HepG2 (cell line): ENCODE measurements at regions not wholly inside any gene's neighbourhood (a gene's known extent, or its start where the extent isn't known, plus 50 kb on each side); places are given as distances from the start of the nearest gene placed in this dataset.

Source experiments
- ATAC-seq: fragments of 200-7000 bp; cut with Tn5 transposase; 3 replicates; pipeline ENCODE4 v1.9.1; 2020; ENCODE audit warnings: mild to moderate bottlenecking, moderate library complexity
- BruUV-seq: library from RNA; stranded (reverse); fragments of 400-500 nt; replicated peaks from 2 replicates; lab custom pipeline; 2021; lab: Mats Ljungman, UMichigan
- CTCF ChIA-PET: fragments of 300-600 bp; formaldehyde crosslinking; extraction: SDS; loops from one replicate; lab custom pipeline; 2021; ENCODE audit warnings: low total read pairs, inconsistent platforms, low intra/inter-chr PET ratio; lab: Yijun Ruan, JAX
- POLR2A ChIA-PET: fragments of 350-600 bp; sonication (Branson Sonifier 250); formaldehyde crosslinking; loops from one replicate; lab custom pipeline; 2020; ENCODE audit warnings: antibody characterized with exemption, inconsistent platforms; lab: Yijun Ruan, JAX
- DNase-seq: peaks from one replicate; pipeline ENCODE4 v3.0.0-alpha.2; 2015; ENCODE audit warnings: low spot score
- FAIRE-seq: peaks from 3 replicates; lab custom pipeline; 2011; peaks lifted over from hg19 to GRCh38; lab: Jason Lieb, UNC
- H2AFZ ChIP-seq: one replicate; pipeline ENCODE4 v1.6.1; 2011; ENCODE audit warnings: low read length, inconsistent platforms
- H3K27ac ChIP-seq: fragments of 300-600 bp; 3 replicates; pipeline ENCODE4 v1.8.0; 2011; ENCODE audit warnings: mixed run types, mild to moderate bottlenecking, mixed read lengths, low read length, inconsistent platforms; ENCODE audit not compliant: insufficient read depth; ENCODE audit errors: extremely low read length
- H3K27me3 ChIP-seq, 2 experiments: fragments of 200-600 bp in 1 of 2; 2 replicates in 1 of 2; 3 replicates in 1 of 2; pipeline versions ENCODE4 v1.6.0 to v1.8.0; 2011; ENCODE audit warnings: low read length in 2 of 2, mild to moderate bottlenecking in 2 of 2, moderate library complexity in 2 of 2, inconsistent platforms in 1 of 2; ENCODE audit not compliant: insufficient read depth in 2 of 2, control insufficient read depth in 1 of 2
- H3K36me3 ChIP-seq, 2 experiments: fragments of 200-600 bp in 1 of 2; replicated peaks in 1 of 2; 2 replicates in 1 of 2; 3 replicates in 1 of 2; pipeline versions ENCODE4 v1.5.1 to v1.8.0; 2011; ENCODE audit warnings: low read length in 2 of 2, inconsistent platforms in 1 of 2; ENCODE audit not compliant: insufficient read depth in 2 of 2, control insufficient read depth in 1 of 2
- H3K4me1 ChIP-seq: 2 replicates; pipeline ENCODE4 v1.5.1; 2012; ENCODE audit warnings: low read length, inconsistent platforms; ENCODE audit not compliant: insufficient read depth
- H3K4me2 ChIP-seq: 2 replicates; pipeline ENCODE4 v1.6.0; 2011; ENCODE audit warnings: low read depth, low read length, inconsistent platforms
- H3K4me3 ChIP-seq, 3 experiments: fragments of 200-600 bp in 1 of 3; sonication (generic), shearing (Covaris generic) in 1 of 3; replicated peaks in 1 of 3; 2 replicates each; pipeline ENCODE4 v1.5.1; 2011 to 2016; ENCODE audit warnings: low read length in 3 of 3, inconsistent platforms in 2 of 3, low read depth in 2 of 3, mild to moderate bottlenecking in 2 of 3, control low read depth in 1 of 3, mixed read lengths in 1 of 3; ENCODE audit not compliant: insufficient read depth in 1 of 3
- H3K79me2 ChIP-seq: one replicate; pipeline ENCODE4 v1.6.1; 2011; ENCODE audit warnings: low read length, inconsistent platforms; ENCODE audit not compliant: insufficient read depth
- H3K9ac ChIP-seq: 2 replicates; pipeline ENCODE4 v1.6.0; 2011; ENCODE audit warnings: mild to moderate bottlenecking, low read depth, low read length, inconsistent platforms; ENCODE audit not compliant: insufficient read depth
- H3K9me3 ChIP-seq: 2 replicates; pipeline ENCODE4 v1.5.1; 2012; ENCODE audit warnings: mild to moderate bottlenecking, low read length
- H4K20me1 ChIP-seq: 2 replicates; pipeline ENCODE4 v1.6.0; 2011; ENCODE audit warnings: inconsistent platforms, mild to moderate bottlenecking, low read length, moderate library complexity; ENCODE audit not compliant: insufficient read depth
- ATF7-NPFF ChIP-seq: sonication (generic); formaldehyde crosslinking; IDR thresholded peaks from 2 replicates; pipeline ENCODE4 v1.8.1; 2023; ENCODE audit warnings: mild to moderate bottlenecking, low read depth, missing genetic modification reagents, moderate library complexity
- FOXA1 ChIP-seq, 2 experiments: fragments of 450-650 bp in 1 of 2; sonication (generic) in 1 of 2; formaldehyde crosslinking in 1 of 2; IDR thresholded peaks; 2 replicates each; pipeline versions ENCODE4 v1.4.0 to v1.6.1; 2016 to 2020; ENCODE audit warnings: missing genetic modification reagents in 1 of 2
- HNF4G ChIP-seq, 2 experiments: sonication (generic) in 1 of 2; formaldehyde crosslinking in 1 of 2; IDR thresholded peaks; 2 replicates each; pipeline versions ENCODE4 v1.4.0 to v1.6.1; 2011 to 2020; ENCODE audit warnings: borderline replicate concordance in 2 of 2, low read depth in 2 of 2, mild to moderate bottlenecking in 2 of 2, low read length in 1 of 2, missing genetic modification reagents in 1 of 2, moderate library complexity in 1 of 2
- MAZ ChIP-seq, 2 experiments: sonication (generic) in 1 of 2; formaldehyde crosslinking in 1 of 2; IDR thresholded peaks; 2 replicates each; pipeline versions ENCODE4 v1.5.0 to v1.6.1; 2012 to 2020; ENCODE audit warnings: low read depth in 2 of 2, mild to moderate bottlenecking in 2 of 2, borderline replicate concordance in 1 of 2, improper control_type of control experiment in 1 of 2, low read length in 1 of 2, missing genetic modification reagents in 1 of 2, moderate library complexity in 1 of 2
- MXD3 ChIP-seq: IDR thresholded peaks from 2 replicates; pipeline ENCODE4 v1.6.1; 2016; ENCODE audit warnings: mild to moderate bottlenecking, missing biosample characterization, missing genetic modification reagents
- NFYB ChIP-seq: sonication (generic); formaldehyde crosslinking; IDR thresholded peaks from 2 replicates; pipeline ENCODE4 v1.4.0; 2020; ENCODE audit warnings: missing genetic modification reagents
- POLR2AphosphoS5 ChIP-seq: IDR thresholded peaks from 2 replicates; pipeline ENCODE4 v1.6.1; 2012; ENCODE audit warnings: low read depth, low read length
- SRSF4 ChIP-seq: fragments of 200-400 bp; formaldehyde crosslinking; IDR thresholded peaks from one replicate; pipeline ENCODE4 v1.6.1; 2018; ENCODE audit warnings: mild to moderate bottlenecking, low read depth, low read length, moderate library complexity; ENCODE audit not compliant: poor library complexity, severe bottlenecking
- ZNF30 ChIP-seq: sonication (generic); formaldehyde crosslinking; IDR thresholded peaks from 2 replicates; pipeline ENCODE4 v1.5.0; 2020; ENCODE audit warnings: mild to moderate bottlenecking, missing genetic modification reagents
- ZNF33A ChIP-seq: sonication (generic); formaldehyde crosslinking; IDR thresholded peaks from 2 replicates; pipeline ENCODE4 v1.5.1; 2020; ENCODE audit warnings: missing genetic modification reagents, mild to moderate bottlenecking, moderate library complexity, borderline replicate concordance
- ZNF556 ChIP-seq: sonication (generic); formaldehyde crosslinking; IDR thresholded peaks from 2 replicates; pipeline ENCODE4 v1.4.0; 2020; ENCODE audit warnings: mild to moderate bottlenecking, missing genetic modification reagents, borderline replicate concordance
- ZSCAN12 ChIP-seq: sonication (generic); formaldehyde crosslinking; IDR thresholded peaks from 2 replicates; pipeline ENCODE4 v1.9.0; 2021; ENCODE audit warnings: mild to moderate bottlenecking, missing genetic modification reagents
- in situ Hi-C: cut with HindIII; loops from 2 replicates; pipeline ENCODE4 v1.10.0; 2017; ENCODE audit warnings: low pct_unique_long_range_greater_than_20kb; ENCODE audit not compliant: extremely low pct_ligation_motif_present
- intact Hi-C: fragments of 100-400 bp; cut with micrococcal nuclease; formaldehyde crosslinking; loops from one replicate; pipeline ENCODE4 v1.10.0; 2022; ENCODE audit not compliant: unreplicated experiment

- Histone ChIP-seq H3K4me1 (no peaks in the 10 kb centered on the region), H3K9me3 (no peaks in the 10 kb centered on the region), H3K36me3 (no peaks in the 10 kb centered on the region), H4K20me1 (no peaks in the 10 kb centered on the region), H3K27me3 (no peaks in the 10 kb centered on the region), H2AFZ (no peak overlapping the region), H3K27ac (no peak overlapping the region), H3K79me2 (no peaks in the 10 kb centered on the region), H3K4me2 (no peak overlapping the region), H3K4me3 (no peak overlapping the region), H3K9ac (no peak overlapping the region)
- in situ Hi-C loops, result no loop called here
- ChIA-PET CTCF (no interaction called here), POLR2A (no interaction called here)
- intact Hi-C loops, result no loop called here
- ATAC-seq (no peak), FAIRE-seq (no peak), DNase-seq (no peak)
- BruUV-seq, result no TSS peak
- TF ChIP-seq ZNF30 (no peak), FOXA1 (IDR thresholded peaks at IDR 0.05) (no peak), FOXA1 (CRISPR knock-in tag; IDR thresholded peaks at IDR 0.05) (no peak), HNF4G (IDR thresholded peaks at IDR 0.05; ENCODE audit: borderline replicate concordance, low read depth, low read length) (no peak), HNF4G (CRISPR knock-in tag; IDR thresholded peaks at IDR 0.05; ENCODE audit: borderline replicate concordance, low read depth) (no peak), ZSCAN12 (CRISPR knock-in tag) (no peak), ATF7-NPFF (CRISPR knock-in tag) (no peak), POLR2AphosphoS5 (no peak), NFYB (CRISPR knock-in tag) (no peak), ZNF33A (CRISPR knock-in tag) (no peak), ZNF556 (CRISPR knock-in tag) (no peak), MAZ (IDR thresholded peaks at IDR 0.05; ENCODE audit: borderline replicate concordance, low read depth, low read length) (no peak), MAZ (CRISPR knock-in tag; IDR thresholded peaks at IDR 0.05; ENCODE audit: low read depth) (no peak), MXD3 (CRISPR knock-in tag) (no peak), SRSF4 (no peak)
Measured at GRCh38 chr5:58335518-58335917, 124.4 kb downstream of the PLK2 start.
